OCI-LY3 (cell line): ENCODE measurements at regions not wholly inside any gene's neighbourhood (a gene's known extent, or its start where the extent isn't known, plus 50 kb on each side); places are given as distances from the start of the nearest gene placed in this dataset.

Experiments used
- H2AFZ ChIP-seq: fragments of 200-600, 300-600 bp; shearing (Covaris generic); 2 replicates; pipeline ENCODE4 v1.6.0; 2014; ENCODE audit warnings: antibody characterized with exemption, low read depth, low read length
- H3K27ac ChIP-seq: fragments of 200-600, 300-600 bp; sonication (generic); 2 replicates; pipeline ENCODE4 v1.5.1; 2014; ENCODE audit warnings: mild to moderate bottlenecking, low read length, moderate library complexity, mixed read lengths
- H3K27me3 ChIP-seq: fragments of 200-600, 300-600 bp; sonication (generic); 2 replicates; pipeline ENCODE4 v1.6.1; 2014; ENCODE audit warnings: low read depth, low read length, mixed read lengths
- H3K36me3 ChIP-seq: fragments of 200-600, 300-600 bp; sonication (generic); replicated peaks from 2 replicates; pipeline ENCODE3; 2014; ENCODE audit warnings: low read depth, low read length, mixed read lengths
- H3K4me1 ChIP-seq: fragments of 300-600, 200-600 bp; sonication (generic); 2 replicates; pipeline ENCODE4 v1.6.1; 2014; ENCODE audit warnings: low read length, mixed read lengths
- H3K4me2 ChIP-seq: fragments of 200-600, 300-600 bp; sonication (generic); 2 replicates; pipeline ENCODE4 v1.6.1; 2014; ENCODE audit warnings: low read length, mixed read lengths
- H3K4me3 ChIP-seq: fragments of 300-600, 200-600 bp; sonication (generic); 2 replicates; pipeline ENCODE4 v1.5.1; 2014; ENCODE audit warnings: antibody characterized with exemption, mild to moderate bottlenecking, low read length, moderate library complexity
- H3K79me2 ChIP-seq: fragments of 300-600, 200-600 bp; shearing (Covaris generic); 2 replicates; pipeline ENCODE4 v1.6.1; 2014; ENCODE audit warnings: mild to moderate bottlenecking, low read length, mixed read lengths
- H3K9ac ChIP-seq: fragments of 300-600, 200-600 bp; shearing (Covaris generic); 2 replicates; pipeline ENCODE4 v1.6.0; 2014; ENCODE audit warnings: mild to moderate bottlenecking, low read length, moderate library complexity
- H3K9me3 ChIP-seq: fragments of 200-600, 300-600 bp; shearing (Covaris generic); 2 replicates; pipeline ENCODE4 v1.6.1; 2014; ENCODE audit warnings: low read length, mixed read lengths; ENCODE audit not compliant: insufficient read depth
- H4K20me1 ChIP-seq: fragments of 200-600, 300-600 bp; sonication (generic); 2 replicates; pipeline ENCODE4 v1.6.1; 2016; ENCODE audit warnings: low read length, mixed read lengths; ENCODE audit not compliant: insufficient read depth
- EZH2phosphoT487 ChIP-seq: fragments of 200-600 bp; shearing (Covaris generic); IDR thresholded peaks from 2 replicates; pipeline ENCODE4 v1.6.1; 2018; ENCODE audit warnings: antibody characterized with exemption, mixed run types, low read depth
- TF ChIP-seq, protein P1 (sequence below): fragments of 200-600, 300-600 bp; sonication (generic); IDR thresholded peaks from 2 replicates; pipeline ENCODE4 v1.5.1; 2014; ENCODE audit warnings: antibody characterized with exemption, low read length, low read depth

DNA sequence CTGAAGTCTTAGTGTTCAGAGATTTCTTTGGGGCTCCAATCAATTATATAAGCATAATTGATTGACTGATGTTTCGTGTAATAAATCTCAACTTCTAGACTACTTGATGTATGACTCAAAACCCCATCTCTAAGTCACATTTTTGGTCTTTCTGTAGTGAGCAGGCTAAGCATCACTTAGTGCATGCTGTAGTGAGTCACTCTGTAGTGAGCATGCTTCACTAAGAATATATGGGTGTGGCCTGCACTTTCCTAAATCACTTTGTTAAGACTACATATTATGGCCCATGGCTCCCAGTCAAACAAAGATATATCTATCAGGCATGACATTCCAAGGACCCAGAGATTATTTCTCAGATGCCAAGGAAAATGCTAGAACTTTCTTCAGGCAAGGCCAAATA is 909.4 kb upstream of the LRFN5 start:
- no peak for TF ChIP-seq EZH2phosphoT487
- TF ChIP-seq, protein P1, sequence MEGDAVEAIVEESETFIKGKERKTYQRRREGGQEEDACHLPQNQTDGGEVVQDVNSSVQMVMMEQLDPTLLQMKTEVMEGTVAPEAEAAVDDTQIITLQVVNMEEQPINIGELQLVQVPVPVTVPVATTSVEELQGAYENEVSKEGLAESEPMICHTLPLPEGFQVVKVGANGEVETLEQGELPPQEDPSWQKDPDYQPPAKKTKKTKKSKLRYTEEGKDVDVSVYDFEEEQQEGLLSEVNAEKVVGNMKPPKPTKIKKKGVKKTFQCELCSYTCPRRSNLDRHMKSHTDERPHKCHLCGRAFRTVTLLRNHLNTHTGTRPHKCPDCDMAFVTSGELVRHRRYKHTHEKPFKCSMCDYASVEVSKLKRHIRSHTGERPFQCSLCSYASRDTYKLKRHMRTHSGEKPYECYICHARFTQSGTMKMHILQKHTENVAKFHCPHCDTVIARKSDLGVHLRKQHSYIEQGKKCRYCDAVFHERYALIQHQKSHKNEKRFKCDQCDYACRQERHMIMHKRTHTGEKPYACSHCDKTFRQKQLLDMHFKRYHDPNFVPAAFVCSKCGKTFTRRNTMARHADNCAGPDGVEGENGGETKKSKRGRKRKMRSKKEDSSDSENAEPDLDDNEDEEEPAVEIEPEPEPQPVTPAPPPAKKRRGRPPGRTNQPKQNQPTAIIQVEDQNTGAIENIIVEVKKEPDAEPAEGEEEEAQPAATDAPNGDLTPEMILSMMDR = no peak
- Histone ChIP-seq H3K36me3 (no peaks in the 10 kb centered on the region), H3K27ac (no peak overlapping the region), H2AFZ (no peak overlapping the region), H3K4me2 (no peak overlapping the region), H3K79me2 (no peaks in the 10 kb centered on the region), H3K9me3 (no peaks in the 10 kb centered on the region), H3K4me3 (no peak overlapping the region), H3K9ac (no peak overlapping the region), H3K27me3 (no peaks in the 10 kb centered on the region), H4K20me1 (no peaks in the 10 kb centered on the region), H3K4me1 (no peaks in the 10 kb centered on the region)

DNA sequence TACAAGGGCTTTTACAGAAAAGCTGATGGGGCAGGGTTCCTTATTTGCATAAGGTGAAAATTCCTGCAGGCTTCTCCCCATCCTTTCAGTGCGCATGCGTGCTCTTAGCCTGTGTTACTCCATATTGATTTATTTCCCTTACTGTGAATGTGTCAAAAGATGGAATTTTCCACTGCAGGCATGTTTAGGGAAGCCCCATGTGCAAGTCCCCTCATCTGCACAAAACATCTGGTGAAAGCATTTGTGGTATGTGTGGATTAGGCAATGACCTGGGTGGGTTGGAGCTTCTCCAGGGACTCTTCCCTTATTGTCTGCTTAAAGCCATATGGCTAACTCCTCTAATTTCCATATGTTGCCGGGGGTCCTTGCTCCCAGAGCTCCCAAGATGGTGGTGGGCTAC is 912.7 kb upstream of the LRFN5 start:
- H3K27me3 ChIP-seq = no peaks in the 10 kb centered on the region
- H3K9ac ChIP-seq = no peak overlapping the region
- H3K79me2 ChIP-seq = no peaks in the 10 kb centered on the region
- no peaks in the 10 kb centered on the region for H3K36me3 ChIP-seq
- H2AFZ ChIP-seq = no peak overlapping the region
- H3K27ac ChIP-seq = no peak overlapping the region
- no peak overlapping the region for H3K4me3 ChIP-seq
- TF ChIP-seq EZH2phosphoT487 = no peak
- TF ChIP-seq, protein P1 = no peak
- H3K4me1 ChIP-seq = no peaks in the 10 kb centered on the region
- H3K9me3 ChIP-seq = no peaks in the 10 kb centered on the region
- H4K20me1 ChIP-seq = no peaks in the 10 kb centered on the region
- H3K4me2 ChIP-seq = no peak overlapping the region

DNA sequence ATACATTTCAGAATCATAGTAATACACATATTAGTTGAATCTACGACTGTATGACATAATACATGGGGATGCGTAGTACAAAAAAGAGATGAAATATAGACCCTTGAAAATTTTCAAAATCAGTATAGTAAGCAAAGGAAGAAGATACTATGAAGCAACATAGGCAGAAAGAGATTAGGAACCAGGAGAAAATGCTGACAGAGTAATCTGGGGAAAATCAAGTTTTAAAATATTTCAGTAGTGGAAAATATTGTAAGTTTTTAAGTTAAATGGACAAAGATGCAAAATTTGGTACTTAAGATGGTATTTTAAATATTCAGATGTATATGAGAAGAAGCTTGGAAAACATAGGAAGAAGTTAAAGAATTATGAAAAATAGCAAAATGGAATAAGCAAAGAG is 915.6 kb upstream of the LRFN5 start:
- Histone ChIP-seq H3K9ac (no peak overlapping the region), H3K27me3 (no peaks in the 10 kb centered on the region), H3K4me2 (no peak overlapping the region), H4K20me1 (no peaks in the 10 kb centered on the region), H3K4me3 (no peak overlapping the region), H3K79me2 (no peaks in the 10 kb centered on the region), H3K4me1 (no peaks in the 10 kb centered on the region), H3K27ac (no peak overlapping the region), H2AFZ (no peak overlapping the region), H3K36me3 (no peaks in the 10 kb centered on the region), H3K9me3 (no peaks in the 10 kb centered on the region)
- TF ChIP-seq, protein P1 = no peak
- TF ChIP-seq EZH2phosphoT487 = no peak

DNA sequence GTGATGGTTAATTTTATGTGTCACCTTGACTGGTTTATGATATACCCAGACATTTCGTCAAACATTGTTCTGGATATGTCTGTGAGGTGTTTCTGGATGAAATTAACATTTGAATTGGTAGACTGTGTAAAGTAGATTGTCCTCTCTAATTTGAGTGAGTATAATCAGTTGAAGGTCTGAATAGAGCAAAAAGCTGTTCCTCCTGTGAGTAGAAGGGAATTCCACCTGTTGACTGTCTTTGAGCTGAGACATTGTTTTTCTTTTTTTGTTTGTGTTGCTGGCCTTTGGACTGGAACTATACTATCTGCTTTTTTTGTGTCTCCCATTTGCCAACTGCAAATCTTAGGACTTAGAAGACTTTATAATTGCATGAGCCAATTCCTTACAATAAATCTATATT is 920.9 kb upstream of the LRFN5 start:
- H3K4me1 ChIP-seq = no peaks in the 10 kb centered on the region
- H3K4me3 ChIP-seq = no peak overlapping the region
- H3K9ac ChIP-seq = no peak overlapping the region
- H3K4me2 ChIP-seq = no peak overlapping the region
- H3K27ac ChIP-seq = no peak overlapping the region
- no peak overlapping the region for H2AFZ ChIP-seq
- no peaks in the 10 kb centered on the region for H3K9me3 ChIP-seq
- no peaks in the 10 kb centered on the region for H3K27me3 ChIP-seq
- H4K20me1 ChIP-seq = no peaks in the 10 kb centered on the region
- no peaks in the 10 kb centered on the region for H3K36me3 ChIP-seq
- no peaks in the 10 kb centered on the region for H3K79me2 ChIP-seq
- TF ChIP-seq EZH2phosphoT487 = no peak
- TF ChIP-seq, protein P1 = no peak
